ENCODE measurements at regions not wholly inside any gene's neighbourhood (a gene's known extent, or its start where the extent isn't known, plus 50 kb on each side); places are given as distances from the start of the nearest gene placed in this dataset.

GRCh38 chr11:27904358-27905055, 203.4 kb downstream of the KIF18A start:
- no peak for DNase-seq

- DNase-seq, result no peak
Measured at GRCh38 chr11:27902981-27903624, 202.8 kb upstream of the BDNF start.

GRCh38 chr11:27898166-27898565, 197.9 kb upstream of the BDNF start:
- no peak for DNase-seq

- no peak for DNase-seq
Measured at GRCh38 chr11:27896096-27896495, 195.8 kb upstream of the BDNF start.

GRCh38 chr11:27894552-27894951, 194.3 kb upstream of the BDNF start:
- DNase-seq, result no peak

GRCh38 chr11:27886857-27887256, 186.6 kb upstream of the BDNF start:
- DNase-seq, result no peak

- DNase-seq, result no peak
Measured at GRCh38 chr11:27882066-27882697, 181.9 kb upstream of the BDNF start.

GRCh38 chr11:27875831-27876775, 175.8 kb upstream of the BDNF start:
- no peak for DNase-seq

- no peak for DNase-seq
Measured at GRCh38 chr11:27874998-27875830, 175.0 kb upstream of the BDNF start.

GRCh38 chr11:27873664-27874063, 173.4 kb upstream of the BDNF start:
- DNase-seq, result no peak

GRCh38 chr11:27871056-27871455, 170.8 kb upstream of the BDNF start:
- no peak for DNase-seq

- DNase-seq, result no peak
Measured at GRCh38 chr11:27869701-27870100, 169.4 kb upstream of the BDNF start.

GRCh38 chr11:27868709-27869108, 168.5 kb upstream of the BDNF start:
- no peak for DNase-seq

- no peak for DNase-seq
Measured at GRCh38 chr11:27868226-27868625, 168.0 kb upstream of the BDNF start.

- no peak for DNase-seq
Measured at GRCh38 chr11:27865105-27865504, 164.8 kb upstream of the BDNF start.

GRCh38 chr11:27864611-27865010, 164.4 kb upstream of the BDNF start:
- DNase-seq, result no peak

- no peak for DNase-seq
Measured at GRCh38 chr11:27864091-27864491, 163.8 kb upstream of the BDNF start.

GRCh38 chr11:27863637-27864036, 163.4 kb upstream of the BDNF start:
- no peak for DNase-seq

- no peak for DNase-seq
Measured at GRCh38 chr11:27861706-27862430, 161.6 kb upstream of the BDNF start.

GRCh38 chr11:27860811-27861210, 160.6 kb upstream of the BDNF start:
- DNase-seq, result no peak

GRCh38 chr11:27858866-27859265, 158.6 kb upstream of the BDNF start:
- no peak for DNase-seq

GRCh38 chr11:27857588-27857987, 157.3 kb upstream of the BDNF start:
- DNase-seq, result no peak

All from NCI-H526 treated with DMSO at 0.1 percent for 48 hours (cell line).